ENCODE measurements at regions not wholly inside any gene's neighbourhood (a gene's known extent, or its start where the extent isn't known, plus 50 kb on each side); places are given as distances from the start of the nearest gene placed in this dataset.

GRCh38 chrX:124557976-124558375 is 211.6 kb downstream of the SH2D1A start:
- Histone ChIP-seq H3K36me3 (no peaks in the 10 kb centered on the region), H3K27me3 (no peaks in the 10 kb centered on the region), H3K4me1 (no peaks in the 10 kb centered on the region), H3K9me3 (no peaks in the 10 kb centered on the region), H3K4me3 (no peak overlapping the region), H3K27ac (no peak overlapping the region)
- WGBS, 2 donors (ENCODE audit: low coverage in 1 of 2), result 68% methylated on average over 1 of the region's 1 CpG; no CpG with 5 or more reads in 1 of the 2 donors
- TF ChIP-seq, protein P1, sequence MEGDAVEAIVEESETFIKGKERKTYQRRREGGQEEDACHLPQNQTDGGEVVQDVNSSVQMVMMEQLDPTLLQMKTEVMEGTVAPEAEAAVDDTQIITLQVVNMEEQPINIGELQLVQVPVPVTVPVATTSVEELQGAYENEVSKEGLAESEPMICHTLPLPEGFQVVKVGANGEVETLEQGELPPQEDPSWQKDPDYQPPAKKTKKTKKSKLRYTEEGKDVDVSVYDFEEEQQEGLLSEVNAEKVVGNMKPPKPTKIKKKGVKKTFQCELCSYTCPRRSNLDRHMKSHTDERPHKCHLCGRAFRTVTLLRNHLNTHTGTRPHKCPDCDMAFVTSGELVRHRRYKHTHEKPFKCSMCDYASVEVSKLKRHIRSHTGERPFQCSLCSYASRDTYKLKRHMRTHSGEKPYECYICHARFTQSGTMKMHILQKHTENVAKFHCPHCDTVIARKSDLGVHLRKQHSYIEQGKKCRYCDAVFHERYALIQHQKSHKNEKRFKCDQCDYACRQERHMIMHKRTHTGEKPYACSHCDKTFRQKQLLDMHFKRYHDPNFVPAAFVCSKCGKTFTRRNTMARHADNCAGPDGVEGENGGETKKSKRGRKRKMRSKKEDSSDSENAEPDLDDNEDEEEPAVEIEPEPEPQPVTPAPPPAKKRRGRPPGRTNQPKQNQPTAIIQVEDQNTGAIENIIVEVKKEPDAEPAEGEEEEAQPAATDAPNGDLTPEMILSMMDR (IDR thresholded peaks at IDR 0.05), result no peak
- TF ChIP-seq EP300 (IDR thresholded peaks at IDR 0.05; ENCODE audit: low read depth), result no peak
- TF ChIP-seq POLR2A (IDR thresholded peaks at IDR 0.05), result no peak
- no peak for TF ChIP-seq POLR2AphosphoS5 (IDR thresholded peaks at IDR 0.05)
- intact Hi-C loops (cut with DNase I; ENCODE audit: low total_unique reads) (no loop called here), in situ Hi-C loops (cut with MboI; ENCODE audit: low pct_ligation_motif_present in 1 of 4, low pct_unique_long_range_greater_than_20kb in 1 of 4, low sequenced_read_pairs in 3 of 4) (no loop called here)
- no peak for DNase-seq

GRCh38 chrX:124573468-124573867 is 227.1 kb downstream of the SH2D1A start:
- Histone ChIP-seq H3K4me3 (no peak overlapping the region), H3K36me3 (no peaks in the 10 kb centered on the region), H3K4me1 (no peaks in the 10 kb centered on the region), H3K9me3 (no peaks in the 10 kb centered on the region), H3K27me3 (no peaks in the 10 kb centered on the region), H3K27ac (no peak overlapping the region)
- DNase-seq, result no peak
- TF ChIP-seq, protein P1 (IDR thresholded peaks at IDR 0.05), result no peak
- TF ChIP-seq EP300 (IDR thresholded peaks at IDR 0.05; ENCODE audit: low read depth) (no peak), POLR2AphosphoS5 (IDR thresholded peaks at IDR 0.05) (no peak), POLR2A (IDR thresholded peaks at IDR 0.05) (no peak)
- intact Hi-C loops (cut with DNase I; ENCODE audit: low total_unique reads) (no loop called here), in situ Hi-C loops (cut with MboI; ENCODE audit: low pct_ligation_motif_present in 1 of 4, low pct_unique_long_range_greater_than_20kb in 1 of 4, low sequenced_read_pairs in 3 of 4) (no loop called here)
- 65% methylated on average over 2 of the region's 2 CpGs; no CpG with 5 or more reads in 1 of the 2 donors for WGBS, 2 donors (ENCODE audit: low coverage in 1 of 2)

DNA sequence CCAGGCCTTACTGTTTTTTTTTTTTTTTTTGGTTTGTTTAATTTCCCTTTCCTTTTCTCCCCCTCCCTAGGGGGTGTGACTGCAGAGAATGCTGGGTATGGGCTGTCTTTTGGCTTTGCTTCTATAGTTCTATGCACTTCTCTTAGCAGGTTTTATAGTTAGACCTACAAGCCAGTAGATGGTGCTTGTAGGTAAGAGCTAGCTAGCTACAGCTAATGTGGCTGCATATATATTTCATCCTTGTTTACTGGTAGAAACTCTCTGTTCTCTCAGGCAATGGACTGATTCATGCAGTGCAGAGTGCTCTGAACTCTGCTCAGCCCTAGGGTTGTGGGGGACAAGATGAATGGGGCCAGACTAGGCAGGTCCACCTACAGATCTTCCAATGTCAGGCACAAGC is 246.4 kb downstream of the SH2D1A start:
- H3K36me3 ChIP-seq, result no peaks in the 10 kb centered on the region
- no peak overlapping the region for H3K27ac ChIP-seq
- intact Hi-C loops (cut with DNase I; ENCODE audit: low total_unique reads), result no loop called here
- TF ChIP-seq POLR2A (IDR thresholded peaks at IDR 0.05), result no peak
- TF ChIP-seq, protein P1 (IDR thresholded peaks at IDR 0.05), result no peak
- no peak for TF ChIP-seq POLR2AphosphoS5 (IDR thresholded peaks at IDR 0.05)
- no peak for TF ChIP-seq EP300 (IDR thresholded peaks at IDR 0.05; ENCODE audit: low read depth)
- no peaks in the 10 kb centered on the region for H3K4me1 ChIP-seq
- no peaks in the 10 kb centered on the region for H3K9me3 ChIP-seq
- H3K27me3 ChIP-seq, result no peaks in the 10 kb centered on the region
- DNase-seq, result no peak
- in situ Hi-C loops (cut with MboI; ENCODE audit: low pct_ligation_motif_present in 1 of 4, low pct_unique_long_range_greater_than_20kb in 1 of 4, low sequenced_read_pairs in 3 of 4), result no loop called here
- H3K4me3 ChIP-seq, result no peak overlapping the region

DNA sequence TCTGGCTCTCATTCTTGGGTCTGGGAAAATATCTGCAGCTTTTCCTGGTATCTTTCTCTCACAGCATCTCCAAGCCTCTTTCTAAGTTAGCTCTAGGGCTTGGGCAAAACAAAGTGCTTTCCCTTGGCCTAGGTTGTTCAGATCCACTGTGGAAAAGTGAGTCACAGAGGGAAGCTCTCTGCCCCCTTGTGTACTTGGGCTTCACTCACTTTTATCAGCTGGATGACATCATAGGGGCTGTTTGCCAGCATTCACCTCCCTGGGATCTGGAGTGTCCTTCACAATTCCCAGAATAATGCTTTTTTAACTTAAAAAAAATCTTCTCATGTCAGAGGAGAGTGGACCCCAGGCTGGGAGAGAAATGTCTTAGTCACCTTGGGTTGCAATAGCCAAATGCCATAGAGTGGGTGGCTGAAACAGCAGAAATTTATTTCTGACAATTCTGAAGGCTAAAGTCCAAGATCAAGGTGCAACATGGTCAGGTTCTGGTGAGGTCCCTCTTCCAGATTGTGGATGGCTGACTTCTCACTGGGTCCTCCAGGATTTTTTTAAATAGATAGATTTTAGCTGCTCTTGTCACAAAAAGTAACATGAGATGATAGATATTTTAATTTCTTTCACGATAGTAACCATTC is 247.8 kb downstream of the SH2D1A start:
- no peak overlapping the region for H3K4me3 ChIP-seq

More for the DNA sequence above, 247.8 kb downstream of the SH2D1A start:
- Histone ChIP-seq H3K4me1 (no peaks in the 10 kb centered on the region), H3K27ac (no peak overlapping the region), H3K36me3 (no peaks in the 10 kb centered on the region), H3K9me3 (no peaks in the 10 kb centered on the region), H3K27me3 (no peaks in the 10 kb centered on the region)
- no peak for DNase-seq
- no peak for TF ChIP-seq POLR2AphosphoS5 (IDR thresholded peaks at IDR 0.05)
- no peak for TF ChIP-seq EP300 (IDR thresholded peaks at IDR 0.05; ENCODE audit: low read depth)
- TF ChIP-seq, protein P1 (IDR thresholded peaks at IDR 0.05), result no peak
- no peak for TF ChIP-seq POLR2A (IDR thresholded peaks at IDR 0.05)
- intact Hi-C loops (cut with DNase I; ENCODE audit: low total_unique reads) (no loop called here), in situ Hi-C loops (cut with MboI; ENCODE audit: low pct_ligation_motif_present in 1 of 4, low pct_unique_long_range_greater_than_20kb in 1 of 4, low sequenced_read_pairs in 3 of 4) (no loop called here)
- WGBS, 2 donors (ENCODE audit: low coverage in 1 of 2), result 50 to 61% methylated on average over 1 of the region's 1 CpG

Measured in transverse colon (tissue), 4 donors.